ENCODE measurements at regions not wholly inside any gene's neighbourhood (a gene's known extent, or its start where the extent isn't known, plus 50 kb on each side); places are given as distances from the start of the nearest gene placed in this dataset.

DNA sequence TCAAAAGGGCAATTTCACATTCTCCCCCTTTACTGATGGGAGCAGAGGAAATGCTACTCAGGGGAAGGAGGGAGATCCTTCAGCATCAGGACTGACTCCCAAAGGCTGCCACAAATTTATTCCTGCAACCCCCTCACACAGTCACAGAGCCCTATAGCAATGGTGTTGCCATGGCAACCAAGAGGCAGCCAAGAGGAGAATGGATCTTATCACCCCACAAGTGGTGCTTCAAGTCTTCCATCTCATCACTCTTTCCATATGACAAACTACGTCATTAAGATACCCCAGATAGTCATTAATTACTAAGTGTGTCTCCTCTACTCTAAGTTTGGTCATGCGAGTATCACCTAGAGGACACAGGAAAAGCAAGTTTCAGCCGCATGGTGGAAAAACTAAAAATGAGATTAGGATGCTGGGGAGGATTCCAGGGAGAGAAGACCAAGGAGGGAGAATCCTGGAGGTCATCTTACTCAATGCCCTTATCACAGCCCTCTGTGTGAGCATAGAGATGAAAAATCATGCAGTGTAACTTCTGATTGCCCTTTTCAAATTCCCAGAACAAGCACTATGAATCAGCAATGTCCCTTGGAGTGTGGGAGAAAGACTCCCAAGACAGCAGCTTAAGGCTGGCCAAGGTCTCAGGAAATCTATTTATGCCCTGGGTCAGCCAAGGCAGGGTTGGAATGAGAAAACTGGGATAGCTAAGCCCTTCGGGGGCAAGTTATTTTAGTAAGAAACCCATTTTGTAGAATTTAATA, 885.7 kb upstream of the KLHL29 start:
- no peak for DNase-seq (ENCODE audit: low read depth)
- H3K4me3 ChIP-seq (ENCODE audit: low read depth, low read length) = no peak overlapping the region
- no peak for TF ChIP-seq CTCF (IDR thresholded peaks at IDR 0.05; ENCODE audit: insufficient read depth, low read length)

DNA sequence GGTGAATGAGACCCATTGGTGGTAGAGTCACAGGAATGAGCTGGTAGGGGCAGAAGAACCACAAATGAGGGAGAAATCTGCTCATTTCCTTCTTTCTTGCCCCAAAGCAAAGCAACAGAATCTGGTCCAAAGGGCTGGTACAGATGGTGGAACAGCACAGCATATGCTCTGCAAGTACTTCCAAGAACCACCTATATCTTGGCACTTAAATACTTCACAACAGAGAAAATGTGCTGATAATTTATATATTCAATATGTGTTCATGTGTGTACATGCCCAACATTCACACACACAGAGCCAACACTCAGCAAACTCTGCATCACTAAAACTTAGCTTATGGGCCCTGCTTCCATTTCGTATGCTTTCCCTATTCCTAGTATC, 884.4 kb upstream of the KLHL29 start:
- no peak for DNase-seq (ENCODE audit: low read depth)

GRCh38 chr2:22501851-22502250, 883.1 kb upstream of the KLHL29 start:
- H3K4me3 ChIP-seq (ENCODE audit: low read depth, low read length) = no peak overlapping the region
- no peak for DNase-seq (ENCODE audit: low read depth)
- TF ChIP-seq CTCF (IDR thresholded peaks at IDR 0.05; ENCODE audit: insufficient read depth, low read length) = no peak

More for the DNA sequence above, 884.4 kb upstream of the KLHL29 start:
- no peak overlapping the region for H3K4me3 ChIP-seq (ENCODE audit: low read depth, low read length)
- TF ChIP-seq CTCF (IDR thresholded peaks at IDR 0.05; ENCODE audit: insufficient read depth, low read length) = no peak

GRCh38 chr2:22513563-22513962, 871.4 kb upstream of the KLHL29 start:
- DNase-seq (ENCODE audit: low read depth) = no peak
- TF ChIP-seq CTCF (IDR thresholded peaks at IDR 0.05; ENCODE audit: insufficient read depth, low read length) = no peak
- H3K4me3 ChIP-seq (ENCODE audit: low read depth, low read length) = no peak overlapping the region

DNA sequence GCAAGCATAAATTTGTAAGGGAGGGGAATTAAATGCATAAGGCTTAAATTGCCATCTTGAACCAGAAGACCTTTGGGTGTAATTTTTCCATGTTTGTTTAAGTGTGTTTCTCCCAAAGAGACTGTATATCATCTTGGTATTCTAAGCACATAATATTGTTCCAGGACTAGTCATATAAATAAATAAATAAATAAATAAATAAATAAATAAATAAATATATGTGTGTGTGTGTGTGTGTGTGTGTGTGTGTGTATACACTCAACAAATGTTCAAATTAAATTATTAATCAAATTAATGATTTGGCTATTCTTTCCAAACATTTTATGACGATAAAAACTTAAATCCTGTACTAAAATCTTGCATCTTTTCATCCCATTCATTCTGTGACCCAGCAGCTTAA, 867.8 kb upstream of the KLHL29 start:
- DNase-seq (ENCODE audit: low read depth) = no peak
- TF ChIP-seq CTCF (IDR thresholded peaks at IDR 0.05; ENCODE audit: insufficient read depth, low read length) = no peak
- no peak overlapping the region for H3K4me3 ChIP-seq (ENCODE audit: low read depth, low read length)

DNA sequence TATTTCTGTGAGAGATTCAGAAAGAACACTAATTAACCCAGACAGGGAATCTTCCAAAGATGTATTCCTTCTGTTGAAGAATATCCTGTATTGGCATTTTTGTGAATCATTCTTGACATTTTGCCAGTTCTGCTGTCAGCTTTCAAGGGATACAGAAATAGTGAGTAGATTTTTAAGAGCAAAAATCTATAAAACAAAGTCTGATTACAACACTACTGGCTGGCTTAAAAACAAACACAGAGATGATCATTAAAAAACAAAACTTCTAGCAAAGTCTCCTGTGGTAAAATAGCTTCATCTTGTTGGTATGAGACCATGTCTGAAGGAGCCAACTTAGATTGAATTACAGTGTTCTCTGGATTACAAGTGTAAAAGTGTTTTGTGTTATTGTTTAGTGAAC, 866.3 kb upstream of the KLHL29 start:
- TF ChIP-seq CTCF (IDR thresholded peaks at IDR 0.05; ENCODE audit: insufficient read depth, low read length) = no peak
- DNase-seq (ENCODE audit: low read depth) = no peak
- no peak overlapping the region for H3K4me3 ChIP-seq (ENCODE audit: low read depth, low read length)

Data from fibroblast of the aortic adventitia (primary cell).